ENCODE measurements at regions not wholly inside any gene's neighbourhood (a gene's known extent, or its start where the extent isn't known, plus 50 kb on each side); places are given as distances from the start of the nearest gene placed in this dataset.

DNA sequence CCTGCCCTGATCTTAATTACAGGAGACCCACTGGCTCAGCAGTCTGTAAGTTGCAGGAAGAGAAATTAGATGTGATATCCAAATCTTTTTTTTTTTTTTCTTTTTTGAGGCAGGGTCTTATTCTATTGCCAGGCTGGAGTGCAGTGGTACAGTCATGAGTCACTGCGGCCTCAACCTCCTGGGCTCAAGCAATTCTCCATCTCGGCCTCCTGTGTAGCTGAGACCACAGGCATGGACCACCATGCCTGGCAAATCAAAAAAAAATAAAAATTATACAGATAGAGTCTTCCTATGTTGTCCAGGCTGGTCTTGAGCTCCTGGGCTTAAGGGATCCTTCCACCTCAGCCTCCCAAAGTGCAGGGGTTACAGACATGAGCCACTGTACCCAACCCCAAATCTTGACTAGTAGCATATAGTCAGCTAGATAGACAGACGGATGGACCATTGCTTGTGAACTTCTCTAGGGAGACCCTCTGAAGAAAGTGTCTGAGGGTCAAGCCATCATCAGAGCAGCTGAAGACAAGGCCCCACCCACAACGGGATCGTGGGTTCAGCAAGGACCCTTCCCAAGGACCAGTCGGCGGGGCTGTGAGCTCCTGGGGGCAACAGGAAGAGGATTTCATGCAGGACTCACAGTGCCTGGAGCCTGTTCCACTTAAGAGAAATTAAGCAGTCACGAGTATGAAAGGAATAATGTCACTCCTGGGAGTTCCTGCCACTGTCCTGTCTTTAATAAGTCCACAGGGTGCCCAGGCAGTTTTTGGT is 222.7 kb downstream of the ANKRD60 start:
- Histone ChIP-seq H3K79me2 (ENCODE audit: control insufficient read depth, insufficient read depth, low read length) (no peaks in the 10 kb centered on the region), H4K20me1 (ENCODE audit: control insufficient read depth, insufficient read depth) (no peaks in the 10 kb centered on the region), H3K4me2 (ENCODE audit: control insufficient read depth, insufficient read depth) (no peak overlapping the region), H3K9ac (ENCODE audit: control insufficient read depth, insufficient read depth, low read length) (no peak overlapping the region), H3K36me3 (ENCODE audit: control insufficient read depth in 2 of 2, insufficient read depth in 2 of 2, low read length in 1 of 2) (no peaks in the 10 kb centered on the region), H3K4me1 (ENCODE audit: control insufficient read depth, insufficient read depth, low read length) (no peaks in the 10 kb centered on the region), H3K27me3 (replicated peaks in 1 of 2; ENCODE audit: control insufficient read depth in 2 of 2, insufficient read depth in 2 of 2, low read length in 1 of 2) (no peaks in the 10 kb centered on the region; a peak in 3 of 4 replicates), H3K4me3 (no peak overlapping the region), H2AFZ (ENCODE audit: control insufficient read depth, low read depth, low read length) (no peak overlapping the region), H3K27ac (ENCODE audit: control insufficient read depth, insufficient read depth) (no peak overlapping the region), H3K9me3 (replicated peaks; ENCODE audit: control insufficient read depth, insufficient read depth, low read length) (no peaks in the 10 kb centered on the region; the same call in 2 of the 3 replicates)
- CTCF ChIA-PET, result no interaction called here
- in situ Hi-C loops (cut with MboI) (no loop called here), intact Hi-C loops (cut with micrococcal nuclease; ENCODE audit: unreplicated experiment) (no loop called here)
- TF ChIP-seq TAF1 (IDR thresholded peaks at IDR 0.05; ENCODE audit: borderline replicate concordance, low read depth, low read length) (no peak), MYC (IDR thresholded peaks at IDR 0.05; ENCODE audit: insufficient read depth, insufficient read length, insufficient replicate concordance, low read length, severe bottlenecking) (no peak), RUNX3 (IDR thresholded peaks at IDR 0.05; ENCODE audit: low read length) (no peak), CREM (IDR thresholded peaks at IDR 0.05; ENCODE audit: low read depth) (no peak), POLR2AphosphoS5 (IDR thresholded peaks at IDR 0.05; ENCODE audit: low read length) (no peak), CHD4 (IDR thresholded peaks at IDR 0.05) (no peak)
- TF ChIP-seq, protein P1, sequence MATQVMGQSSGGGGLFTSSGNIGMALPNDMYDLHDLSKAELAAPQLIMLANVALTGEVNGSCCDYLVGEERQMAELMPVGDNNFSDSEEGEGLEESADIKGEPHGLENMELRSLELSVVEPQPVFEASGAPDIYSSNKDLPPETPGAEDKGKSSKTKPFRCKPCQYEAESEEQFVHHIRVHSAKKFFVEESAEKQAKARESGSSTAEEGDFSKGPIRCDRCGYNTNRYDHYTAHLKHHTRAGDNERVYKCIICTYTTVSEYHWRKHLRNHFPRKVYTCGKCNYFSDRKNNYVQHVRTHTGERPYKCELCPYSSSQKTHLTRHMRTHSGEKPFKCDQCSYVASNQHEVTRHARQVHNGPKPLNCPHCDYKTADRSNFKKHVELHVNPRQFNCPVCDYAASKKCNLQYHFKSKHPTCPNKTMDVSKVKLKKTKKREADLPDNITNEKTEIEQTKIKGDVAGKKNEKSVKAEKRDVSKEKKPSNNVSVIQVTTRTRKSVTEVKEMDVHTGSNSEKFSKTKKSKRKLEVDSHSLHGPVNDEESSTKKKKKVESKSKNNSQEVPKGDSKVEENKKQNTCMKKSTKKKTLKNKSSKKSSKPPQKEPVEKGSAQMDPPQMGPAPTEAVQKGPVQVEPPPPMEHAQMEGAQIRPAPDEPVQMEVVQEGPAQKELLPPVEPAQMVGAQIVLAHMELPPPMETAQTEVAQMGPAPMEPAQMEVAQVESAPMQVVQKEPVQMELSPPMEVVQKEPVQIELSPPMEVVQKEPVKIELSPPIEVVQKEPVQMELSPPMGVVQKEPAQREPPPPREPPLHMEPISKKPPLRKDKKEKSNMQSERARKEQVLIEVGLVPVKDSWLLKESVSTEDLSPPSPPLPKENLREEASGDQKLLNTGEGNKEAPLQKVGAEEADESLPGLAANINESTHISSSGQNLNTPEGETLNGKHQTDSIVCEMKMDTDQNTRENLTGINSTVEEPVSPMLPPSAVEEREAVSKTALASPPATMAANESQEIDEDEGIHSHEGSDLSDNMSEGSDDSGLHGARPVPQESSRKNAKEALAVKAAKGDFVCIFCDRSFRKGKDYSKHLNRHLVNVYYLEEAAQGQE (IDR thresholded peaks at IDR 0.05; ENCODE audit: low read depth, low read length), result no peak
- POLR2A ChIA-PET, result no interaction called here
- RAD21 ChIA-PET (ENCODE audit: unreplicated experiment), result no interaction called here
- ATAC-seq (no peak), DNase-seq (ENCODE audit: low read depth, low spot score) (no peak), FAIRE-seq (no peak)
- 29% methylated on average over 8 of the region's 8 CpGs for WGBS (ENCODE audit: insufficient coverage, insufficient replicate concordance, low lambda C conversion rate, missing lambda C conversion rate)
- SMC1A ChIA-PET (ENCODE audit: uncharacterized antibody, unreplicated experiment), result no interaction called here
- no TSS peak for BruUV-seq (replicated peaks)

All from GM12878 (cell line).